ENCODE measurements at regions not wholly inside any gene's neighbourhood (a gene's known extent, or its start where the extent isn't known, plus 50 kb on each side); places are given as distances from the start of the nearest gene placed in this dataset.

DNA sequence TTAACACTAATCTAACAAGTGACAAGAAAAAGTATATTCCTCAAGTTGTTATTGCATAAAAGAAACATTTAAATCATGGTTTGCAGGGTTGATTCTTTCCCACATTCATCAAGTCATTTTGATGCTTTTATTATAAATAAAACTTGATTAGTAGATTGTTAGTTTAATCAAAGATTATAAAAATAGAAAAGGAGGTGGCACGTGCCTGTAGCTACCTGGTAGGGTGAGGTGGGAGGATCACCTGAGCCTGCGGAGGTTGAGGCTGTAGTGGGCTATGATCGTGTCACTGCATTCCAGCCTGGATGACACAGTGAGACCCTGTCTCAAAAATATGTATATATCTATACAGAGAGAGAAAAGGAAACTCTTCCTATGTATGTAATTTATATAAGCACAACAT is 433.2 kb upstream of the RGS6 start:
- Histone ChIP-seq H3K23me2 (ENCODE audit: insufficient read length, low read depth, low read length, poor library complexity, severe bottlenecking) (no peaks in the 10 kb centered on the region), H3K27me3 (ENCODE audit: insufficient read depth, low read length) (no peaks in the 10 kb centered on the region), H3K4me1 (ENCODE audit: insufficient read depth, low read length) (no peaks in the 10 kb centered on the region; the same call in 1 of the 2 replicates), H4K20me1 (ENCODE audit: control insufficient read depth, insufficient read depth, insufficient read length) (no peaks in the 10 kb centered on the region), H3K4ac (ENCODE audit: low read depth, low read length) (no peak overlapping the region), H2AK5ac (ENCODE audit: insufficient read length, low read length) (no peak overlapping the region), H3K14ac (ENCODE audit: insufficient read depth, low read length) (no peak overlapping the region), H4K91ac (ENCODE audit: insufficient read length, low read depth, low read length) (no peak overlapping the region), H3K23ac (ENCODE audit: insufficient read length, low read depth, low read length) (no peak overlapping the region), H3K9me3 (ENCODE audit: control insufficient read depth, low read depth, low read length) (no peaks in the 10 kb centered on the region), H2AFZ (ENCODE audit: low read length) (no peak overlapping the region), H3T11ph (ENCODE audit: low read length) (no peak overlapping the region), H2BK12ac (ENCODE audit: insufficient read length, low read depth, low read length) (no peak overlapping the region), H4K5ac (ENCODE audit: insufficient read length, low read depth, low read length) (no peak overlapping the region), H3K56ac (ENCODE audit: insufficient read length, low read depth, low read length) (no peak overlapping the region), H3K9ac (ENCODE audit: extremely low read depth, insufficient read length, low read length) (no peak overlapping the region), H3K27ac (ENCODE audit: insufficient read length, low read depth, low read length) (no peak overlapping the region), H3K79me2 (ENCODE audit: insufficient read depth, low read length) (peaks cover 2% of the 10 kb centered on the region; the same call in 1 of the 2 replicates), H2BK20ac (ENCODE audit: low read depth, low read length, poor library complexity, severe bottlenecking) (no peak overlapping the region), H2BK5ac (ENCODE audit: insufficient read length, low read length) (no peak overlapping the region), H4K8ac (replicated peaks; ENCODE audit: insufficient read length, low read depth, low read length) (no peak overlapping the region), H3K4me2 (ENCODE audit: insufficient read depth, insufficient read length, low read length) (no peak overlapping the region), H3K18ac (ENCODE audit: insufficient read length, low read depth, low read length) (no peak overlapping the region), H2BK15ac (ENCODE audit: low read depth, low read length) (no peak overlapping the region), H2BK120ac (ENCODE audit: low read depth, low read length, poor library complexity, severe bottlenecking) (no peak overlapping the region), H3K79me1 (ENCODE audit: insufficient read depth, low read depth, low read length, poor library complexity, severe bottlenecking) (peaks cover 2% of the 10 kb centered on the region)
- H3K9me3 Mint-ChIP-seq = no peaks in the 10 kb centered on the region
- peaks cover 0 to 4% (median 0%) of the 10 kb centered on the region in 3 experiments; a peak in 1 of 7 replicates for H3K36me3 Mint-ChIP-seq (ENCODE audit: insufficient read depth in 1 of 3, low read depth in 3 of 3)
- TF ChIP-seq, protein P1, sequence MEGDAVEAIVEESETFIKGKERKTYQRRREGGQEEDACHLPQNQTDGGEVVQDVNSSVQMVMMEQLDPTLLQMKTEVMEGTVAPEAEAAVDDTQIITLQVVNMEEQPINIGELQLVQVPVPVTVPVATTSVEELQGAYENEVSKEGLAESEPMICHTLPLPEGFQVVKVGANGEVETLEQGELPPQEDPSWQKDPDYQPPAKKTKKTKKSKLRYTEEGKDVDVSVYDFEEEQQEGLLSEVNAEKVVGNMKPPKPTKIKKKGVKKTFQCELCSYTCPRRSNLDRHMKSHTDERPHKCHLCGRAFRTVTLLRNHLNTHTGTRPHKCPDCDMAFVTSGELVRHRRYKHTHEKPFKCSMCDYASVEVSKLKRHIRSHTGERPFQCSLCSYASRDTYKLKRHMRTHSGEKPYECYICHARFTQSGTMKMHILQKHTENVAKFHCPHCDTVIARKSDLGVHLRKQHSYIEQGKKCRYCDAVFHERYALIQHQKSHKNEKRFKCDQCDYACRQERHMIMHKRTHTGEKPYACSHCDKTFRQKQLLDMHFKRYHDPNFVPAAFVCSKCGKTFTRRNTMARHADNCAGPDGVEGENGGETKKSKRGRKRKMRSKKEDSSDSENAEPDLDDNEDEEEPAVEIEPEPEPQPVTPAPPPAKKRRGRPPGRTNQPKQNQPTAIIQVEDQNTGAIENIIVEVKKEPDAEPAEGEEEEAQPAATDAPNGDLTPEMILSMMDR (conservative IDR thresholded peaks at IDR 0.05) = no peak
- H3K27ac Mint-ChIP-seq = no peak overlapping the region
- no peak for DNase-seq
- no CpG with 5 or more reads among the region's 3 CpGs for WGBS (ENCODE audit: extremely low coverage, insufficient read length, low lambda C conversion rate)
- no peaks in the 10 kb centered on the region for H3K27me3 Mint-ChIP-seq (ENCODE audit: low read depth)
- H3K4me1 Mint-ChIP-seq = peaks cover 4 to 17% of the 10 kb centered on the region in 2 experiments; a peak in 3 of 4 replicates
- H3K4me3 Mint-ChIP-seq = no peak overlapping the region
